Gastrocnemius medialis (tissue), 4 donors: ENCODE measurements at regions not wholly inside any gene's neighbourhood (a gene's known extent, or its start where the extent isn't known, plus 50 kb on each side); places are given as distances from the start of the nearest gene placed in this dataset.

Source experiments
- POLR2A ChIP-seq, 2 donors: fragments of 450-650 bp; IDR thresholded peaks; one replicate each; pipeline ENCODE4 v1.6.1; 2017; ENCODE audit warnings: antibody characterized with exemption in 2 of 2, mild to moderate bottlenecking in 2 of 2, moderate library complexity in 2 of 2
- TF ChIP-seq, protein P1 (sequence below), 5 experiments: fragments of 450-650 bp in 3 of 5; fragments of 200-600 bp in 2 of 5; sonication (generic) in 2 of 5; IDR thresholded peaks in 4 of 5; conservative IDR thresholded peaks in 1 of 5; 1 replicate in 4 of 5; 2 replicates in 1 of 5; pipeline ENCODE4 v1.5.1; 2016 to 2019; ENCODE audit warnings: antibody characterized with exemption in 5 of 5, mild to moderate bottlenecking in 3 of 5, moderate library complexity in 3 of 5

DNA sequence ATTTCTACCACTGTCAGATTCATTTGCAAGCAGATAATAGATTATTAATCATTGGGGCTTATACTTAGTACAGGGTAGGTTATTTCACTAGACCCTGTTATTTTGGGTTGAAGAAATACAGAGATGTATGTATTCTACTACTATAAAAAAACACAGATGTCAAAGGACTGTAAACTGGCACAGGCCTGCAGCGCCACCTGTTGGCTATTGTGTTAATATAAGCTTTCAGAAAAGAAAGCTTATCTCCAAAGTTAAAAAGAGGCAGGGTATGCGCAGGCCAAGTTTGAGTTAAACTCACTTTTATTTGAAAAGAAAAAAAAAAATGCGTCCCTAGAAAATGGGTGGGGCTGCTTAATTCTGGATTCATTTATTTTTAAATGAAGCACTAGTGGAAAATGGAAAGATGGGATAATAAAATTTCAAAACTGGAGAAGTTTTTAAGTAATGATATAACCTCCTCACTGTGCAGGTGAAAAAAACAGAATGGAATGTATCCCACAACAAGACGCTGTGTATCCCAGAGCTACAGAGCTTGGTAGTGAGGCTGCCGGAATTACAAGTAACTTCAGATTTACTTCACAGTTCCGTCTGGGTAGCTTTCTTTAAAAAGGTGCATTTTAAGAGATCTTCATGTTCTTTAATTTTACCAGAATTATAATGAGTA is 407.2 kb upstream of the TGFBR2 start:
- TF ChIP-seq, protein P1, sequence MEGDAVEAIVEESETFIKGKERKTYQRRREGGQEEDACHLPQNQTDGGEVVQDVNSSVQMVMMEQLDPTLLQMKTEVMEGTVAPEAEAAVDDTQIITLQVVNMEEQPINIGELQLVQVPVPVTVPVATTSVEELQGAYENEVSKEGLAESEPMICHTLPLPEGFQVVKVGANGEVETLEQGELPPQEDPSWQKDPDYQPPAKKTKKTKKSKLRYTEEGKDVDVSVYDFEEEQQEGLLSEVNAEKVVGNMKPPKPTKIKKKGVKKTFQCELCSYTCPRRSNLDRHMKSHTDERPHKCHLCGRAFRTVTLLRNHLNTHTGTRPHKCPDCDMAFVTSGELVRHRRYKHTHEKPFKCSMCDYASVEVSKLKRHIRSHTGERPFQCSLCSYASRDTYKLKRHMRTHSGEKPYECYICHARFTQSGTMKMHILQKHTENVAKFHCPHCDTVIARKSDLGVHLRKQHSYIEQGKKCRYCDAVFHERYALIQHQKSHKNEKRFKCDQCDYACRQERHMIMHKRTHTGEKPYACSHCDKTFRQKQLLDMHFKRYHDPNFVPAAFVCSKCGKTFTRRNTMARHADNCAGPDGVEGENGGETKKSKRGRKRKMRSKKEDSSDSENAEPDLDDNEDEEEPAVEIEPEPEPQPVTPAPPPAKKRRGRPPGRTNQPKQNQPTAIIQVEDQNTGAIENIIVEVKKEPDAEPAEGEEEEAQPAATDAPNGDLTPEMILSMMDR (IDR thresholded peaks at IDR 0.05 in 4 of 5, conservative IDR thresholded peaks at IDR 0.05 in 1 of 5): peak; percentile 73 to 91 (median 82)
- no peak for TF ChIP-seq POLR2A (IDR thresholded peaks at IDR 0.05)
